ENCODE measurements at regions not wholly inside any gene's neighbourhood (a gene's known extent, or its start where the extent isn't known, plus 50 kb on each side); places are given as distances from the start of the nearest gene placed in this dataset.

- DNase-seq (ENCODE audit: low spot score) = no peak
Observed at GRCh38 chr2:23091900-23092299, 293.1 kb upstream of the KLHL29 start.

- no peak for DNase-seq (ENCODE audit: low spot score)
Observed at GRCh38 chr2:23092831-23093230, 292.1 kb upstream of the KLHL29 start.

GRCh38 chr2:23093513-23093912, 291.5 kb upstream of the KLHL29 start:
- DNase-seq (ENCODE audit: low spot score) = no peak

- DNase-seq (ENCODE audit: low spot score) = no peak
Observed at GRCh38 chr2:23096906-23097602, 287.9 kb upstream of the KLHL29 start.

- DNase-seq (ENCODE audit: low spot score) = no peak
Observed at GRCh38 chr2:23100406-23100805, 284.6 kb upstream of the KLHL29 start.

- DNase-seq (ENCODE audit: low spot score) = no peak
Observed at GRCh38 chr2:23106242-23106785, 278.7 kb upstream of the KLHL29 start.

GRCh38 chr2:23107327-23107941, 277.5 kb upstream of the KLHL29 start:
- no peak for DNase-seq (ENCODE audit: low spot score)

- DNase-seq (ENCODE audit: low spot score) = no peak
Observed at GRCh38 chr2:23111263-23111662, 273.7 kb upstream of the KLHL29 start.

GRCh38 chr2:23112517-23112916, 272.5 kb upstream of the KLHL29 start:
- no peak for DNase-seq (ENCODE audit: low spot score)

GRCh38 chr2:23114299-23114698, 270.7 kb upstream of the KLHL29 start:
- DNase-seq (ENCODE audit: low spot score) = no peak

- no peak for DNase-seq (ENCODE audit: low spot score)
Observed at GRCh38 chr2:23118313-23118712, 266.7 kb upstream of the KLHL29 start.

- DNase-seq (ENCODE audit: low spot score) = no peak
Observed at GRCh38 chr2:23118894-23119293, 266.1 kb upstream of the KLHL29 start.

GRCh38 chr2:23120161-23120560, 264.8 kb upstream of the KLHL29 start:
- no peak for DNase-seq (ENCODE audit: low spot score)

GRCh38 chr2:23121968-23122648, 262.9 kb upstream of the KLHL29 start:
- no peak for DNase-seq (ENCODE audit: low spot score)

GRCh38 chr2:23122681-23123215, 262.2 kb upstream of the KLHL29 start:
- DNase-seq (ENCODE audit: low spot score) = no peak

- DNase-seq (ENCODE audit: low spot score) = no peak
Observed at GRCh38 chr2:23123686-23124085, 261.3 kb upstream of the KLHL29 start.

GRCh38 chr2:23124214-23124750, 260.7 kb upstream of the KLHL29 start:
- DNase-seq (ENCODE audit: low spot score) = no peak

- DNase-seq (ENCODE audit: low spot score) = no peak
Observed at GRCh38 chr2:23127465-23127864, 257.5 kb upstream of the KLHL29 start.

- no peak for DNase-seq (ENCODE audit: low spot score)
Observed at GRCh38 chr2:23128684-23129292, 256.2 kb upstream of the KLHL29 start.

- peak; percentile 61 for DNase-seq (ENCODE audit: low spot score)
Observed at GRCh38 chr2:23131066-23131575, 253.9 kb upstream of the KLHL29 start.

- DNase-seq (ENCODE audit: low spot score) = no peak
Observed at GRCh38 chr2:23132000-23132399, 253.0 kb upstream of the KLHL29 start.

Data from ecto neural progenitor cell (in vitro differentiated cells).